HG03558 (cell line): ENCODE measurements at regions not wholly inside any gene's neighbourhood (a gene's known extent, or its start where the extent isn't known, plus 50 kb on each side); places are given as distances from the start of the nearest gene placed in this dataset.
A peak's percentile ranks its signal among the peaks of the same experiment; 100 is the strongest.

ENCODE experiments used
- ATAC-seq: cut with Tn5 transposase; IDR thresholded peaks from one replicate; pipeline ENCODE4 v1.9.1; 2021; ENCODE audit warnings: moderate number of reproducible peaks; ENCODE audit not compliant: unreplicated experiment; ENCODE audit errors: extremely low read depth

DNA sequence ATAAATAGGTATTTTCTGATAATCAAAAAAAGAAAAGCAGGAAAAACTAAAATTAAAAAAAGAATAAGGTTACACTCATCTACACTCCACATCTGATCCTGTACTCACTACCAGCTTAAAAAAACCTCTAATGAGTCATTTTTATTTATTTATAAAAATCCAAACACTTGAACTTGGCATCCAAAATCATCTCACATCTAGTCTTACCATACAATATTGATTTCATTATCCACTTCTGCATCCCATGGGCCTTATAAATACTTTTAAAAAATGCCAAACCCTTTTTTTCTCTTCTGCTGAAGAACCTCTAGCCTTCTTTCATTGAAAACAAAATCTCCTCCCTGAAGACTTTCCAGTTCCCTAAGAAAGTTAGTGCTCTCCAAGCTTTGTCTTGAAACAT is 109.7 kb downstream of the TMTC3 start:
- ATAC-seq: no peak

- no peak for ATAC-seq
These were observed 111.4 kb downstream of the TMTC3 start for GRCh38 chr12:88253371-88253978.

- ATAC-seq: no peak
These were observed 113.1 kb downstream of the TMTC3 start for GRCh38 chr12:88255224-88255623.

GRCh38 chr12:88255847-88256246 is 113.7 kb downstream of the TMTC3 start:
- no peak for ATAC-seq

- no peak for ATAC-seq
These were observed 116.3 kb downstream of the TMTC3 start for GRCh38 chr12:88258396-88258795.

GRCh38 chr12:88266806-88267360 is 124.8 kb downstream of the TMTC3 start:
- no peak for ATAC-seq

- no peak for ATAC-seq
These were observed 125.5 kb downstream of the TMTC3 start for GRCh38 chr12:88267630-88268029.

DNA sequence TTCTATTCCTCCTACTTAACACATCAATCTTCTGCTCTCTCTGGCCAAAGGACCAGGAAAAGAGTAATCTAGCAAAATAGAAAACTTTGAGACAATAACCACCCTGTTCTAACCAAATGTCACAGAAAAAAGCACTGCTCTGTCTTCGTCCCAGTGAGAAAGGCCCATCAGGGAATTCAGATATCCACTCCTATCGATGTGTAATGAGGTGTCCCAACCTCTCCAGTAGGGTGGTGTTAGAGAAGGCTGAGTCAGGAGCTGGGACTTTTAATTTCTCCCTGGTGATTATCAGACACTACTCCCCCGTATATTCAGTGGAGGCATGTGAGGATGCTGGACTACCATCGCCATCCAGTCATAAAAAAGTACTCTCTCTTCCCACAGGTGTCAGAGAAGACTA is 130.3 kb downstream of the TMTC3 start:
- ATAC-seq: no peak

DNA sequence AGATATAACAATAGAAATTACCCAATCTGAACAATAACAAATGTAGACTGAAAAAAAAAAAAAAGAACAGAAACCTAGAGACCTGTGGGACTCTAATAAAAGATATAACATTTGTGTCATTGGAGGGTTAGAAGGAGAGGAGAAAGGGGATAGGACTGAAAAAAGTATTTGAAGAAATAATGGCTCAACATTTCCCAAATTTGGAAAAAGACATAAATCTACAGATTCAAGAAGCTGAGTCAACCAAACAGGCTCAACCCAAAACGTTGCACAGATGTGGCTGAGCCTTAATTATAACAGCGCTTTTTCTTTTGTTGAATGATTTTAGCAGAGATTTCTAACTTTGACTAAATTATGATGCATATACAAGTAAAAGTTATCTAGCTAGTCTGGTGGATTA is 131.3 kb downstream of the TMTC3 start:
- no peak for ATAC-seq

- no peak for ATAC-seq
These were observed 131.8 kb downstream of the TMTC3 start for GRCh38 chr12:88273875-88274274.

DNA sequence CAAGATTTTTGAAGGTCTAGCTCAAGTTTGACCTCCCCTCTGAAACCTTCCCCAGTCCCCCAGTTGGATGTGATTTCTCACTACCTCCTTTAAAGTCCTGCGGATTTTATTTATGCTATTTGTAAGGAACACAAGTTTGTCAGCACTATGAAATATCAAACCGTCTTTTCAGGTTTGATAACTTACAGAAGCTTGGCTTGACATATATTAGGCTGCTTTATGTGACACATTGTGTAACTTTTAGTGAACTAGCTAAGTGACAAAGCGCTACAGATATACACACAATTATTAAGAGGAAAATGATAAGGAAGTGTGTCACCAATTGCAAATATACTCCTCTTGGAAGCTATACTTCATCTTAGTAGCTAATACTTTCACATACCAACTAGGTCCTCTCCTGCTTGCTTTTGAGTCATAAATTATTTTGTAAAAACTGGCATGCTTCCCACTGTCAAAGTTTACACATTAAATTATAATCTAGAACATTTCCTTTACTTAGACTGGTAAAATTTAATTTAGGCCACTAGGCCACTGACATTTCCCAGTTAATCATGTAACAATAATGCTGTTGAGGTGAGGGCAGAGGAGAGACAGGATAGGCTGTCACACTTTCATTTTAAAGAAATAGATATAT is 149.5 kb downstream of the TMTC3 start:
- ATAC-seq: no peak

GRCh38 chr12:88298014-88298682 is 156.0 kb downstream of the TMTC3 start:
- no peak for ATAC-seq

- ATAC-seq: peak; percentile 24
These were observed 156.7 kb downstream of the TMTC3 start for GRCh38 chr12:88298761-88299242.

GRCh38 chr12:88299567-88300101 is 157.5 kb downstream of the TMTC3 start:
- peak; percentile 91 for ATAC-seq

- no peak for ATAC-seq
These were observed 158.8 kb downstream of the TMTC3 start for GRCh38 chr12:88300931-88301330.

GRCh38 chr12:88303335-88303734 is 161.2 kb downstream of the TMTC3 start:
- ATAC-seq: no peak

- ATAC-seq: no peak
These were observed 163.3 kb downstream of the TMTC3 start for GRCh38 chr12:88305254-88305890.

DNA sequence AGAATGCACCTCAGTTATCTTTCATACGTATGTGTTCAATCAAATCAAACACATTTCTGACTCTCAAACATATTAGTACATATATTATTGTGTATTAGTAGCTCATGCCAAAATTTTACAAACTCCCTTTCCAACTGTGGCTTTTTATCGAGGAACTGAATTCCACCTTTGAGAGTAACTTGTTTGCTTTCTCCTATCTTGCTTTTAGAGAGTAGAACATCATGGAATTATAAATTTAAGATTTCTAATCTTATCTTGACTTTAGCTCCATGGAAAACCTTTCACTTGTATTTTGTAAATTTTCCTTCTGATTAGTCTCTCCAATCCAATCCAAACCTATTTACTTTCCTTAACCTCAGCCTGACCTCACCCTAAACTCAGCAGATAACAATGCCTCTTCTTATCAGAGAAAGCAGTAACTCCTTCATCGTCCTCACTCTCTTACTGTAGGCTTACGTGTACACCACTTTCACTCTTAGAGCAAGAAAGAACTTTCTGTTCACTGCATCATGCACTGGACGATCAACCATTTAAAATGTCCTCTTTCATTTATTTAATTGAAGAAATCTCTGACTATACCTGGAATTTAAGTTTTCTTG is 164.5 kb downstream of the TMTC3 start:
- ATAC-seq: no peak

DNA sequence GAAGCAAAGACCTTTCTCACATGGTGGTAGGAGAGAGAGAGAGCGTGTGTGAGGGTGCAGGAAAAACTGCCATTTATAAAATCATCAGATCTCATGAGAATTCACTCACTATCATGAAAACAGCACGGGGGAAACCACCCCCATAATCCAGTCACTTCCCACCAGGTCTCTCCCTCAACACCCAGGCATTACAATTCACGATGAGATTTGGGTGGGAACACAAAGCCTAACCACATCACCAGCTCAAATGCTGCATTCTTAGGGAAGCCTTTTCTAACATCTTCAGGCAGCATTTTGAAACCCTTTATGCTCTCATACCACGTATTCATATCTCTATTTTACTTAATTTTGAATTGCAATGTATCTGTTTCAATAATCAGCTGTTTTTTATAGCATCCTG is 165.9 kb downstream of the TMTC3 start:
- no peak for ATAC-seq

DNA sequence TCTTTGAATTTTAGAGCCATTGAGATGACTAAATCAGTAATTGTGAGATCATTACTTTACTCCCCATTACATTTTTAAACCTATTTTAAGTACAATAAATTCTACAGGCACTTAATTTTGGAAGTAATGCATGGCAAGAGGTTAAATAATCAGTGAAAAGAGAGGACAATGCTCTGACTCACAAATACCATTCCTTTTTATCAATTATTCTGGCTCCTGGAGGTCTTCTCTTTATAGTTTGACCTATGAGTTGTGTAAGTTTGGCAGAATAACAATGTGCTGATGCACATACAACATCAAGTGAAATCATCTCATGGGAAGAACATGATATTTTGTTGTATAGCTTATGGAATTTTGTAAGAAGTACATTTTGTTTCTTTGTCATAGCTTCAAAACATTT is 166.7 kb downstream of the TMTC3 start:
- no peak for ATAC-seq
